Body of pancreas (tissue), 4 donors: ENCODE measurements at regions not wholly inside any gene's neighbourhood (a gene's known extent, or its start where the extent isn't known, plus 50 kb on each side); places are given as distances from the start of the nearest gene placed in this dataset.

ENCODE experiments used
- ATAC-seq: fragments of 150-250 bp; one replicate; pipeline ENCODE4 v1.9.1; 2016
- DNase-seq, 4 donors: peaks; one replicate each; pipeline ENCODE4 v3.0.0-alpha.2; 2019
- H3K27ac ChIP-seq, 4 donors: fragments of 200-600 bp; sonication (generic); 1 replicate in 3 of 4; 2 replicates in 1 of 4; pipeline versions ENCODE4 v1.5.1 to v1.6.1; 2016 to 2019; ENCODE audit warnings: mild to moderate bottlenecking in 1 of 4, mixed read lengths in 1 of 4, moderate library complexity in 1 of 4
- H3K27me3 ChIP-seq, 2 donors: fragments of 200-600 bp; sonication (generic); one replicate each; pipeline ENCODE4 v1.6.0; 2016; ENCODE audit warnings: mild to moderate bottlenecking in 1 of 2
- H3K36me3 ChIP-seq, 2 donors: fragments of 200-600 bp; sonication (generic); replicated peaks in 1 of 2; 2 replicates each; pipeline ENCODE4 v1.5.1; 2016; ENCODE audit warnings: low read depth in 2 of 2; ENCODE audit not compliant: insufficient read depth in 1 of 2
- H3K4me1 ChIP-seq: fragments of 200-600 bp; sonication (generic); one replicate; pipeline ENCODE4 v1.6.0; 2016
- H3K4me3 ChIP-seq, 2 donors: fragments of 200-600 bp; sonication (generic); 1 replicate in 1 of 2; 2 replicates in 1 of 2; pipeline ENCODE4 v1.5.1; 2016 to 2019
- H3K9me3 ChIP-seq, 3 donors: fragments of 200-600 bp; sonication (generic); 1 replicate in 2 of 3; 2 replicates in 1 of 3; pipeline ENCODE4 v1.5.1; 2016
- CTCF ChIP-seq, 7 experiments: fragments of 450-650 bp in 4 of 7; fragments of 200-600 bp in 3 of 7; sonication (generic) in 3 of 7; IDR thresholded peaks; one replicate each; pipeline ENCODE4 v1.5.1; 2016 to 2019; ENCODE audit warnings: antibody characterized with exemption in 7 of 7
- POLR2A ChIP-seq, 3 donors: fragments of 450-650 bp; IDR thresholded peaks; one replicate each; pipeline ENCODE4 v1.6.1; 2016; ENCODE audit warnings: antibody characterized with exemption in 3 of 3, mild to moderate bottlenecking in 2 of 3
- WGBS, 2 donors: methylation state at CpG; one replicate each; pipeline ENCODE4 v1.1.5; 2017; 5-methylcytosine and 5-hydroxymethylcytosine counted together
- intact Hi-C: fragments of 100-400 bp; cut with DNase I; formaldehyde crosslinking; loops from one replicate; pipeline ENCODE4 v1.15.1; 2023

GRCh38 chr18:45171679-45172191 is 443.5 kb upstream of the SLC14A2 start:
- no peak overlapping the region for H3K27ac ChIP-seq
- TF ChIP-seq CTCF (IDR thresholded peaks at IDR 0.05), result no peak
- TF ChIP-seq POLR2A (IDR thresholded peaks at IDR 0.05), result no peak
- ATAC-seq (peak; percentile 11), DNase-seq (no peak)
- H3K36me3 ChIP-seq, result no peaks in the 10 kb centered on the region
- H3K9me3 ChIP-seq, result no peaks in the 10 kb centered on the region
- WGBS, 2 donors, result 95 to 97% methylated on average over 4 of the region's 4 CpGs
- intact Hi-C loops, result no loop called here
- H3K27me3 ChIP-seq, result no peaks in the 10 kb centered on the region
- peaks cover 19% of the 10 kb centered on the region for H3K4me1 ChIP-seq
- no peak overlapping the region for H3K4me3 ChIP-seq

GRCh38 chr18:45173327-45173726 is 441.9 kb upstream of the SLC14A2 start:
- Histone ChIP-seq H3K9me3 (no peaks in the 10 kb centered on the region), H3K27ac (no peak overlapping the region), H3K4me1 (peaks cover 19% of the 10 kb centered on the region), H3K4me3 (no peak overlapping the region), H3K27me3 (no peaks in the 10 kb centered on the region), H3K36me3 (no peaks in the 10 kb centered on the region)
- 69 to 80% methylated on average over 2 of the region's 2 CpGs for WGBS, 2 donors
- DNase-seq (no peak), ATAC-seq (no peak)
- no peak for TF ChIP-seq CTCF (IDR thresholded peaks at IDR 0.05)
- TF ChIP-seq POLR2A (IDR thresholded peaks at IDR 0.05), result no peak
- intact Hi-C loops, result no loop called here

- Histone ChIP-seq H3K4me1 (peaks cover 21% of the 10 kb centered on the region), H3K27me3 (no peaks in the 10 kb centered on the region), H3K27ac (peak overlapping the region in 2 of 4 donors; percentile 4 to 5), H3K4me3 (no peak overlapping the region), H3K9me3 (no peaks in the 10 kb centered on the region), H3K36me3 (no peaks in the 10 kb centered on the region)
- intact Hi-C loops, result no loop called here
- ATAC-seq (peak; percentile 58), DNase-seq (no peak)
- TF ChIP-seq POLR2A (IDR thresholded peaks at IDR 0.05) (no peak), CTCF (IDR thresholded peaks at IDR 0.05) (no peak)
- WGBS, 2 donors, result 42 to 55% methylated on average over 2 of the region's 2 CpGs
Measured at GRCh38 chr18:45173799-45174519, 441.3 kb upstream of the SLC14A2 start.

GRCh38 chr18:45174629-45175136 is 440.6 kb upstream of the SLC14A2 start:
- Histone ChIP-seq H3K27ac (peak overlapping the region in 2 of 4 donors; percentile 4 to 5), H3K4me3 (no peak overlapping the region), H3K36me3 (no peaks in the 10 kb centered on the region), H3K9me3 (no peaks in the 10 kb centered on the region), H3K4me1 (peaks cover 17% of the 10 kb centered on the region), H3K27me3 (no peaks in the 10 kb centered on the region)
- WGBS, 2 donors, result 50 to 57% methylated on average over 3 of the region's 3 CpGs
- DNase-seq, result no peak
- intact Hi-C loops, result no loop called here
- ATAC-seq, result no peak
- TF ChIP-seq POLR2A (IDR thresholded peaks at IDR 0.05), result no peak
- TF ChIP-seq CTCF (IDR thresholded peaks at IDR 0.05), result no peak

- 95% methylated on average over 2 of the region's 2 CpGs for WGBS, 2 donors
- TF ChIP-seq CTCF (IDR thresholded peaks at IDR 0.05) (no peak), POLR2A (IDR thresholded peaks at IDR 0.05) (no peak)
- intact Hi-C loops, result no loop called here
- ATAC-seq (no peak), DNase-seq (no peak)
- Histone ChIP-seq H3K4me3 (no peak overlapping the region), H3K27me3 (no peaks in the 10 kb centered on the region), H3K9me3 (no peaks in the 10 kb centered on the region), H3K27ac (no peak overlapping the region), H3K36me3 (no peaks in the 10 kb centered on the region), H3K4me1 (peaks cover 17% of the 10 kb centered on the region)
Measured at GRCh38 chr18:45175511-45175910, 439.8 kb upstream of the SLC14A2 start.
